ENCODE measurements at regions not wholly inside any gene's neighbourhood (a gene's known extent, or its start where the extent isn't known, plus 50 kb on each side); places are given as distances from the start of the nearest gene placed in this dataset.

DNA sequence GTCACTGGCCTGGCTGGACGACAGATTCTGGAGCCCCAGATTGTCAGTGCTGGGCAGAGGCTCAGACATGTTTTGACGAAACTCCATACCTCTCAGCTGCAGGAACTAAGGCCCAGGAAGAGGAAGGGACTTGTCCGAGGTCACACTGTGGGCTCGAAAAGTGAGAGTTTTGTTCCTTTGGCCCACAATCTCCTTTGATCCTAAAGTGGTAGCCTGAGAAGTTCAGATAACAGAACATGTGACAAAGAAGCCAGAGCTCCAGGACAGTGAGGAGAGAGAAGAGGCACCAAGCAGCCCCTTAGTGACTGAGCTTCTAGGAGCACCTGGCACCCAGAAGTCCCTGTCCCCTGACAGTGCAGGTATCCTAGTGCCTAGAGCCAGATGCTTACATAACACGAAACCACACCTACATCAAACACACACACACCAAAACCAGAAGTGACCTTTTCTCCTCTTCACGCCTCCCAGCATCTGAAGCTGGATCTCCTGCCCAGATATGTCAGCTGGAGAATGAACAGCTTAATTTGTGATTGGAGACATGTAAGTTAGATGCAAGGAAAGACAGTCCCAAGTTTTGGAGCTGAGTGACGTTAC is 88.9 kb downstream of the ADRB2 start:
- H3K4me1 ChIP-seq, result no peaks in the 10 kb centered on the region
- intact Hi-C loops (cut with DNase I), result no loop called here
- ATAC-seq, result no peak
- H3K36me3 ChIP-seq (replicated peaks in 1 of 2; ENCODE audit: insufficient read depth in 1 of 2, low read depth in 2 of 2), result no peaks in the 10 kb centered on the region
- no peaks in the 10 kb centered on the region for H3K27me3 ChIP-seq
- TF ChIP-seq, protein P1, sequence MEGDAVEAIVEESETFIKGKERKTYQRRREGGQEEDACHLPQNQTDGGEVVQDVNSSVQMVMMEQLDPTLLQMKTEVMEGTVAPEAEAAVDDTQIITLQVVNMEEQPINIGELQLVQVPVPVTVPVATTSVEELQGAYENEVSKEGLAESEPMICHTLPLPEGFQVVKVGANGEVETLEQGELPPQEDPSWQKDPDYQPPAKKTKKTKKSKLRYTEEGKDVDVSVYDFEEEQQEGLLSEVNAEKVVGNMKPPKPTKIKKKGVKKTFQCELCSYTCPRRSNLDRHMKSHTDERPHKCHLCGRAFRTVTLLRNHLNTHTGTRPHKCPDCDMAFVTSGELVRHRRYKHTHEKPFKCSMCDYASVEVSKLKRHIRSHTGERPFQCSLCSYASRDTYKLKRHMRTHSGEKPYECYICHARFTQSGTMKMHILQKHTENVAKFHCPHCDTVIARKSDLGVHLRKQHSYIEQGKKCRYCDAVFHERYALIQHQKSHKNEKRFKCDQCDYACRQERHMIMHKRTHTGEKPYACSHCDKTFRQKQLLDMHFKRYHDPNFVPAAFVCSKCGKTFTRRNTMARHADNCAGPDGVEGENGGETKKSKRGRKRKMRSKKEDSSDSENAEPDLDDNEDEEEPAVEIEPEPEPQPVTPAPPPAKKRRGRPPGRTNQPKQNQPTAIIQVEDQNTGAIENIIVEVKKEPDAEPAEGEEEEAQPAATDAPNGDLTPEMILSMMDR (IDR thresholded peaks at IDR 0.05), result no peak
- no peak for TF ChIP-seq POLR2A (IDR thresholded peaks at IDR 0.05)
- DNase-seq, result no peak
- H3K4me3 ChIP-seq, result no peak overlapping the region
- 63 to 72% methylated on average over 7 of the region's 7 CpGs for WGBS, 2 donors
- H3K9me3 ChIP-seq, result no peaks in the 10 kb centered on the region
- H3K27ac ChIP-seq, result no peak overlapping the region

DNA sequence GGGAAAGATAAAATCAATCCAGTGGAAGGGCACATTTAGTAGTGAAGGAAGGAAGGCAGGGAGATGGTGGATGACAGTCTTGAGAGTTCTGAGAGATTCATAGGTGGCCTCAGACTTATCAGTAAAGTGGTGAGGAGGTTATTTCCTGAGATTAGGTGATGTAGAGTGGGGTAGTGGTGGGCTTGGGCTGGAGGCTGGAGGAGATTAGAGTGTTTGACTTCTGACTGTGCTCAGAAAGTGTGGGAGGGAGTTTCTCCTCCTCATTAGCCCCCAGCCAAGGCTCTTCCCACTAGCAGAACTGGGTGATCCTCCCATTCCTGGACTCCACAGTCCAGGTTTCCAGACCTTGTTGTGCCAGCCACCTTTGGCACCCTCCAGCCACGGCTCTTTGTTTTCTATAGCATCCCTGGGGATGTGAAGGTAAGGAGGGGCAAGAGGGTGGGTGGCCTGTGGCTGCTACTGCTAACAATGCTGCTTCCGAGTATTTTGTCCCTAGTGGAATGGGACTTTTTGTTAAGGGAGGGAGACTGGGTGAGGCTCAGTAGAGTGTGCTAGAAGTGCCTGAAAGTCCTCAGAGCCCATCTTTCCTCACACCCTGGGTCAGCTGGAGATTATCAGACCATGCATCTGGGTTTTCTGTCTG is 94.4 kb downstream of the ADRB2 start:
- 60 to 63% methylated on average over 2 of the region's 2 CpGs for WGBS, 2 donors
- ATAC-seq (no peak), DNase-seq (no peak)
- Histone ChIP-seq H3K36me3 (replicated peaks in 1 of 2; ENCODE audit: insufficient read depth in 1 of 2, low read depth in 2 of 2) (no peaks in the 10 kb centered on the region), H3K27ac (no peak overlapping the region), H3K9me3 (no peaks in the 10 kb centered on the region), H3K4me1 (no peaks in the 10 kb centered on the region), H3K27me3 (no peaks in the 10 kb centered on the region), H3K4me3 (no peak overlapping the region)
- intact Hi-C loops (cut with DNase I), result no loop called here
- TF ChIP-seq, protein P1 (IDR thresholded peaks at IDR 0.05), result no peak
- TF ChIP-seq POLR2A (IDR thresholded peaks at IDR 0.05), result no peak

DNA sequence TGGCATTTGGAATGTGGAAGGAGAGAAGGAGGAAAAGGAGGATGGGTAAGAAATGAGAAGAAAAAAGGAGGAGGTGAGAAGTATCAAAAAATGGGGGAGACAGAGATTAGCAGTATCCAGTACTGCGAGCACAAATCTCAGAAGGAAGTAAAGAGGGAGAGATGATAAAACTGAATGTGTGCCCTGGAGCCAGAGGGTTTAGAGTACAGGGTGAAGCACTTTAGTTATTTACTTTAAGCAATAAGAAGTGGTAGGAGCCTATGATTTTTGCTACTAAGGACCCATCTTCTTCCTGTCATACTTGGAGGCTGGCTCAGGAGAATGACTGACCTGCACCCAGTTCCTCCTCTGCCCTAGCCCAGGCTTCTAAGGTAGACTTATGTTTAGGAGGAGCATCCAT is 94.9 kb downstream of the ADRB2 start:
- Histone ChIP-seq H3K27me3 (no peaks in the 10 kb centered on the region), H3K4me1 (no peaks in the 10 kb centered on the region), H3K9me3 (no peaks in the 10 kb centered on the region), H3K4me3 (no peak overlapping the region), H3K36me3 (replicated peaks in 1 of 2; ENCODE audit: insufficient read depth in 1 of 2, low read depth in 2 of 2) (no peaks in the 10 kb centered on the region), H3K27ac (no peak overlapping the region)
- no peak for TF ChIP-seq POLR2A (IDR thresholded peaks at IDR 0.05)
- TF ChIP-seq, protein P1 (IDR thresholded peaks at IDR 0.05), result no peak
- no peak for ATAC-seq
- intact Hi-C loops (cut with DNase I), result no loop called here
- WGBS, 2 donors, result 62 to 87% methylated on average over 1 of the region's 1 CpG
- DNase-seq, result no peak

DNA sequence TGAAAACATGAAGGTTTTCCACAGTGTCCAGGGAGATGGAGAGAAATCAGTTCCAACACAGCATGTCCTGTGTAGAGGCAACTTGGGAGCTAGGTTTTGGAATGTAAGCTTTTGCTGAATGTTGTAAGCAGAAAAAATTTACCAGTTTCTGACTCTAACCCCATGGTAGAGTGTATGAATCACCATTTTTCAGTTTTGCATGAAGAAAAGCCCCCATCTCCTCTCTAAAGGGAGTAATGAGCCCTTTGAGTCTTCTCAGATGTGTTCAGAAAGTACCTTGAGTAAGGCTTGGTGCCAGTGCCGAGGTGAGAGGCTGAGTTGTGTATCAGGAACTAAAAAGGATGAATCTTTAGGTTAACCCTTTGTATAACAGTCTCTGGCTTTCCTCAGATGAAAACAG is 96.2 kb downstream of the ADRB2 start:
- ATAC-seq (no peak), DNase-seq (no peak)
- TF ChIP-seq, protein P1 (IDR thresholded peaks at IDR 0.05), result no peak
- no peak for TF ChIP-seq POLR2A (IDR thresholded peaks at IDR 0.05)
- H3K9me3 ChIP-seq, result no peaks in the 10 kb centered on the region
- no peaks in the 10 kb centered on the region for H3K36me3 ChIP-seq (replicated peaks in 1 of 2; ENCODE audit: insufficient read depth in 1 of 2, low read depth in 2 of 2)
- no peak overlapping the region for H3K27ac ChIP-seq
- no peaks in the 10 kb centered on the region for H3K27me3 ChIP-seq
- no peaks in the 10 kb centered on the region for H3K4me1 ChIP-seq
- WGBS, 2 donors, result 28 to 30% methylated on average over 1 of the region's 1 CpG
- intact Hi-C loops (cut with DNase I), result no loop called here
- no peak overlapping the region for H3K4me3 ChIP-seq

DNA sequence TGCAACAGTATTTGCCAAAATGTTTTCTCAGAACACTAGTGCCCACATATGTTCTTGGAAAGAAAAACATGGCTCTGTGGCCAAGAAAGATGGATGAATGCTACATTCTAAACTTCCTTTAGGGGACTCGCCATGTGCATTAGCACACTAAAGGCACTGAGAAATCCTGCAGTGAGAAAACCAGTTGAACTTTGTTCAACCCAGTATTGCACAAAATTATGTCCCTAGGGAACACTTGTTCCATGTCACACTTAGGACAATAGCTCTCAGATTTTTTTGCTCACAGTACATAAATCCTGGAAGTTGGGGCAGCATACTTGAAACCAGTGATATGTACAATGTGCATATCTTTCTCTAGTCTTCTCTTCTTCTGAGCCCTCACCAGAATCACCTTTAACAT is 96.6 kb downstream of the ADRB2 start:
- intact Hi-C loops (cut with DNase I), result no loop called here
- ATAC-seq, result no peak
- H3K4me3 ChIP-seq, result no peak overlapping the region

More for the DNA sequence above, 96.6 kb downstream of the ADRB2 start:
- Histone ChIP-seq H3K36me3 (replicated peaks in 1 of 2; ENCODE audit: insufficient read depth in 1 of 2, low read depth in 2 of 2) (no peaks in the 10 kb centered on the region), H3K27me3 (no peaks in the 10 kb centered on the region), H3K4me1 (no peaks in the 10 kb centered on the region), H3K9me3 (no peaks in the 10 kb centered on the region), H3K27ac (no peak overlapping the region)
- no peak for DNase-seq
- TF ChIP-seq POLR2A (IDR thresholded peaks at IDR 0.05), result no peak
- TF ChIP-seq, protein P1 (IDR thresholded peaks at IDR 0.05), result no peak
- WGBS, 2 donors, result 93 to 100% methylated on average over 1 of the region's 1 CpG
